ENCODE measurements at regions not wholly inside any gene's neighbourhood (a gene's known extent, or its start where the extent isn't known, plus 50 kb on each side); places are given as distances from the start of the nearest gene placed in this dataset.
"Not testable (repeated sequence)": the region's sequence is repeated elsewhere in the genome, so short reads cannot be mapped to it uniquely, and the experiment has no call there.

- no peaks in the 10 kb centered on the region for H3K4me1 Mint-ChIP-seq
- H3K27ac Mint-ChIP-seq = no peak overlapping the region
- POLR2A ChIA-PET = no interaction called here
- no peak for DNase-seq
- ATAC-seq = no peak
- H3K27me3 Mint-ChIP-seq = peaks cover 0 to 18% (median 5%) of the 10 kb centered on the region in 5 donors
- H3K36me3 Mint-ChIP-seq = no peaks in the 10 kb centered on the region
- no peak overlapping the region for H3K4me3 Mint-ChIP-seq
- H3K9me3 Mint-ChIP-seq = peaks cover 0 to 4% (median 0%) of the 10 kb centered on the region in 9 donors
Measured at GRCh38 chr3:61452535-61453090, 108.8 kb upstream of the PTPRG start.

GRCh38 chr3:61454006-61454585 lies 107.3 kb upstream of the PTPRG start:
- peaks cover 0 to 4% (median 0%) of the 10 kb centered on the region in 9 donors for H3K9me3 Mint-ChIP-seq
- ATAC-seq = no peak

GRCh38 chr3:61454801-61455200 lies 106.6 kb upstream of the PTPRG start:
- POLR2A ChIA-PET = no interaction called here
- no peaks in the 10 kb centered on the region for H3K36me3 Mint-ChIP-seq
- DNase-seq (no peak), ATAC-seq (no peak)
- H3K9me3 Mint-ChIP-seq = peaks cover 0 to 4% (median 0%) of the 10 kb centered on the region in 9 donors
- H3K27ac Mint-ChIP-seq = no peak overlapping the region
- H3K4me3 Mint-ChIP-seq = no peak overlapping the region
- no peaks in the 10 kb centered on the region for H3K4me1 Mint-ChIP-seq
- peaks cover 0 to 10% (median 3%) of the 10 kb centered on the region in 5 donors for H3K27me3 Mint-ChIP-seq

More at GRCh38 chr3:61454006-61454585, 107.3 kb upstream of the PTPRG start:
- POLR2A ChIA-PET = no interaction called here
- no peaks in the 10 kb centered on the region for H3K36me3 Mint-ChIP-seq
- H3K4me1 Mint-ChIP-seq = no peaks in the 10 kb centered on the region
- DNase-seq = no peak
- no peak overlapping the region for H3K4me3 Mint-ChIP-seq
- no peak overlapping the region for H3K27ac Mint-ChIP-seq
- peaks cover 0 to 17% (median 5%) of the 10 kb centered on the region in 5 donors for H3K27me3 Mint-ChIP-seq

- ATAC-seq = no peak
- Mint-ChIP-seq H3K27ac (no peak overlapping the region), H3K4me3 (no peak overlapping the region), H3K36me3 (no peaks in the 10 kb centered on the region), H3K27me3 (peaks cover 0 to 10% (median 3%) of the 10 kb centered on the region in 5 donors), H3K4me1 (no peaks in the 10 kb centered on the region), H3K9me3 (peaks cover 0 to 3% (median 0%) of the 10 kb centered on the region in 9 donors)
- DNase-seq = no peak
- POLR2A ChIA-PET = no interaction called here
Measured at GRCh38 chr3:61460636-61461035, 100.7 kb upstream of the PTPRG start.

GRCh38 chr3:61463191-61463590 lies 98.2 kb upstream of the PTPRG start:
- H3K4me3 Mint-ChIP-seq = no peak overlapping the region
- H3K36me3 Mint-ChIP-seq = no peaks in the 10 kb centered on the region
- no peak overlapping the region for H3K27ac Mint-ChIP-seq
- H3K9me3 Mint-ChIP-seq = peaks cover 0 to 3% (median 0%) of the 10 kb centered on the region in 9 donors
- H3K4me1 Mint-ChIP-seq = no peaks in the 10 kb centered on the region
- ATAC-seq (no peak), DNase-seq (no peak)
- POLR2A ChIA-PET = no interaction called here
- peaks cover 0 to 10% (median 3%) of the 10 kb centered on the region in 5 donors for H3K27me3 Mint-ChIP-seq

GRCh38 chr3:61464518-61465140 lies 96.7 kb upstream of the PTPRG start:
- Mint-ChIP-seq H3K36me3 (no peaks in the 10 kb centered on the region), H3K27me3 (peaks cover 0 to 11% (median 5%) of the 10 kb centered on the region in 5 donors), H3K9me3 (peaks cover 0 to 3% (median 0%) of the 10 kb centered on the region in 9 donors), H3K4me1 (no peaks in the 10 kb centered on the region), H3K27ac (no peak overlapping the region), H3K4me3 (no peak overlapping the region)
- no peak for ATAC-seq
- POLR2A ChIA-PET = no interaction called here
- no peak for DNase-seq

- no peak for DNase-seq
- H3K4me1 Mint-ChIP-seq = no peaks in the 10 kb centered on the region
- peaks cover 0 to 2% (median 0%) of the 10 kb centered on the region in 9 donors for H3K9me3 Mint-ChIP-seq
- no peak overlapping the region for H3K27ac Mint-ChIP-seq
- no peak for ATAC-seq
- POLR2A ChIA-PET = no interaction called here
- no peak overlapping the region for H3K4me3 Mint-ChIP-seq
- H3K36me3 Mint-ChIP-seq = no peaks in the 10 kb centered on the region
- H3K27me3 Mint-ChIP-seq = peaks cover 0 to 9% (median 5%) of the 10 kb centered on the region in 5 donors
Measured at GRCh38 chr3:61466357-61466756, 95.0 kb upstream of the PTPRG start.

GRCh38 chr3:61483997-61484396 lies 77.4 kb upstream of the PTPRG start:
- Mint-ChIP-seq H3K27ac (no peak overlapping the region), H3K27me3 (peaks cover 0 to 4% (median 0%) of the 10 kb centered on the region in 5 donors), H3K4me1 (peaks cover 0 to 2% (median 0%) of the 10 kb centered on the region in 4 donors), H3K9me3 (peaks cover 0 to 4% (median 0%) of the 10 kb centered on the region in 9 donors), H3K36me3 (no peaks in the 10 kb centered on the region), H3K4me3 (no peak overlapping the region)
- DNase-seq (no peak), ATAC-seq (no peak)
- POLR2A ChIA-PET = no interaction called here

- Mint-ChIP-seq H3K27me3 (peaks cover 0 to 4% (median 2%) of the 10 kb centered on the region in 5 donors), H3K36me3 (no peaks in the 10 kb centered on the region), H3K27ac (no peak overlapping the region), H3K4me3 (no peak overlapping the region), H3K9me3 (peaks cover 0 to 7% (median 2%) of the 10 kb centered on the region in 9 donors), H3K4me1 (no peaks in the 10 kb centered on the region)
- DNase-seq (no peak), ATAC-seq (no peak)
- POLR2A ChIA-PET = no interaction called here
Measured at GRCh38 chr3:61493339-61493738, 68.0 kb upstream of the PTPRG start.

- H3K4me1 Mint-ChIP-seq, H3K27me3 Mint-ChIP-seq, H3K27ac Mint-ChIP-seq, H3K9me3 Mint-ChIP-seq, ATAC-seq, H3K36me3 Mint-ChIP-seq, DNase-seq, H3K4me3 Mint-ChIP-seq, POLR2A ChIA-PET: not testable (repeated sequence)
Measured at GRCh38 chr3:61494309-61494708, 67.1 kb upstream of the PTPRG start.

- Mint-ChIP-seq H3K9me3 (peaks cover 0 to 18% (median 7%) of the 10 kb centered on the region in 9 donors), H3K27ac (no peak overlapping the region), H3K36me3 (no peaks in the 10 kb centered on the region)
Measured at GRCh38 chr3:61497463-61497862, 63.9 kb upstream of the PTPRG start.

GRCh38 chr3:61505197-61505596 lies 56.2 kb upstream of the PTPRG start:
- POLR2A ChIA-PET = no interaction called here

More at GRCh38 chr3:61497463-61497862, 63.9 kb upstream of the PTPRG start:
- ATAC-seq (no peak), DNase-seq (no peak)
- Mint-ChIP-seq H3K27me3 (peaks cover 0 to 2% (median 0%) of the 10 kb centered on the region in 5 donors), H3K4me1 (no peaks in the 10 kb centered on the region), H3K4me3 (no peak overlapping the region)
- POLR2A ChIA-PET = no interaction called here

GRCh38 chr3:61507946-61508345 lies 53.4 kb upstream of the PTPRG start:
- H3K4me1 Mint-ChIP-seq = no peaks in the 10 kb centered on the region
- peaks cover 0 to 21% (median 5%) of the 10 kb centered on the region in 3 donors for H3K36me3 Mint-ChIP-seq
- no peak overlapping the region for H3K27ac Mint-ChIP-seq
- H3K4me3 Mint-ChIP-seq = no peak overlapping the region
- DNase-seq = no peak
- H3K9me3 Mint-ChIP-seq = peaks cover 0 to 17% (median 9%) of the 10 kb centered on the region in 9 donors
- POLR2A ChIA-PET = no interaction called here
- no peak for ATAC-seq
- H3K27me3 Mint-ChIP-seq = peaks cover 8 to 23% (median 16%) of the 10 kb centered on the region in 5 donors

More at GRCh38 chr3:61505197-61505596, 56.2 kb upstream of the PTPRG start:
- H3K36me3 Mint-ChIP-seq = peaks cover 0 to 21% (median 5%) of the 10 kb centered on the region in 3 donors
- no peaks in the 10 kb centered on the region for H3K4me1 Mint-ChIP-seq
- no peak overlapping the region for H3K27ac Mint-ChIP-seq
- DNase-seq (no peak), ATAC-seq (no peak)
- H3K27me3 Mint-ChIP-seq = peaks cover 5 to 23% (median 14%) of the 10 kb centered on the region in 5 donors
- no peak overlapping the region for H3K4me3 Mint-ChIP-seq
- peaks cover 0 to 25% (median 17%) of the 10 kb centered on the region in 9 donors for H3K9me3 Mint-ChIP-seq

Measured in naive thymus-derived CD8-positive, alpha-beta T cell (primary cell).